ENCODE measurements at regions not wholly inside any gene's neighbourhood (a gene's known extent, or its start where the extent isn't known, plus 50 kb on each side); places are given as distances from the start of the nearest gene placed in this dataset.

DNA sequence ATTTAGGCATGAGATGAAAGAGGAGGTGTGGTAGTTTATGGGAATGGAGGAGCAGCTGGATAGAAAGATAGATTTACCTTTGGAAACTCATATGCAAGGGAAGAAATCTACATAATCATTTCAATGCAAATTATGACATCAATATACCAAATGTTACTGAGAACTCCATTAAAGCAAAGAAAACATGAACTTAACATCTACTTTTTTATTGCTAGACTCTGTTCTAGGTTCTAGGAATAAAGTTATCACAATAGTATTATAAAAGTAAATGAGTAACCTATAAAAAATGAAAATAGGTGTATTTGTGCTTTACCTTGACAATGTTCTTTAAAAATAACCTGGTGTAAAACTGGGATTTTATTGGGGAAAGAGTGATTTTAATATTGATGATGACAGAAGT, 221.6 kb upstream of the SLIT2 start:
- H3K36me3 Mint-ChIP-seq (ENCODE audit: insufficient read depth in 1 of 3, low read depth in 3 of 3) = peaks cover 0 to 7% (median 0%) of the 10 kb centered on the region in 3 experiments; a peak in 2 of 7 replicates
- H2BK12ac ChIP-seq (ENCODE audit: insufficient read length, low read depth, low read length) = no peak overlapping the region
- no peak overlapping the region for H2BK20ac ChIP-seq (ENCODE audit: low read depth, low read length, poor library complexity, severe bottlenecking)

More for the DNA sequence above, 221.6 kb upstream of the SLIT2 start:
- Histone ChIP-seq H4K5ac (ENCODE audit: insufficient read length, low read depth, low read length) (no peak overlapping the region), H3K23me2 (ENCODE audit: insufficient read length, low read depth, low read length, poor library complexity, severe bottlenecking) (no peaks in the 10 kb centered on the region), H3K18ac (ENCODE audit: insufficient read length, low read depth, low read length) (no peak overlapping the region), H3K4me1 (ENCODE audit: insufficient read depth, low read length) (no peaks in the 10 kb centered on the region), H3K14ac (ENCODE audit: insufficient read depth, low read length) (no peak overlapping the region), H3K79me2 (ENCODE audit: insufficient read depth, low read length) (no peaks in the 10 kb centered on the region), H3K4ac (ENCODE audit: low read depth, low read length) (no peak overlapping the region), H2BK15ac (ENCODE audit: low read depth, low read length) (no peak overlapping the region), H3K79me1 (ENCODE audit: insufficient read depth, low read depth, low read length, poor library complexity, severe bottlenecking) (no peaks in the 10 kb centered on the region), H3K4me2 (ENCODE audit: insufficient read depth, insufficient read length, low read length) (no peak overlapping the region), H3K27me3 (ENCODE audit: insufficient read depth, low read length) (no peaks in the 10 kb centered on the region), H2AK5ac (ENCODE audit: insufficient read length, low read length) (no peak overlapping the region), H2AFZ (ENCODE audit: low read length) (no peak overlapping the region), H4K91ac (ENCODE audit: insufficient read length, low read depth, low read length) (no peak overlapping the region), H3K27ac (ENCODE audit: insufficient read length, low read depth, low read length) (no peak overlapping the region), H3T11ph (ENCODE audit: low read length) (no peak overlapping the region), H3K9me3 (ENCODE audit: control insufficient read depth, low read depth, low read length) (no peaks in the 10 kb centered on the region), H4K8ac (replicated peaks; ENCODE audit: insufficient read length, low read depth, low read length) (no peak overlapping the region), H3K9ac (ENCODE audit: extremely low read depth, insufficient read length, low read length) (no peak overlapping the region), H2BK5ac (ENCODE audit: insufficient read length, low read length) (no peak overlapping the region), H4K20me1 (ENCODE audit: control insufficient read depth, insufficient read depth, insufficient read length) (no peaks in the 10 kb centered on the region), H2BK120ac (ENCODE audit: low read depth, low read length, poor library complexity, severe bottlenecking) (no peak overlapping the region), H3K56ac (ENCODE audit: insufficient read length, low read depth, low read length) (no peak overlapping the region), H3K23ac (ENCODE audit: insufficient read length, low read depth, low read length) (no peak overlapping the region)
- H3K4me3 Mint-ChIP-seq = no peak overlapping the region
- H3K27ac Mint-ChIP-seq = no peak overlapping the region
- TF ChIP-seq, protein P1, sequence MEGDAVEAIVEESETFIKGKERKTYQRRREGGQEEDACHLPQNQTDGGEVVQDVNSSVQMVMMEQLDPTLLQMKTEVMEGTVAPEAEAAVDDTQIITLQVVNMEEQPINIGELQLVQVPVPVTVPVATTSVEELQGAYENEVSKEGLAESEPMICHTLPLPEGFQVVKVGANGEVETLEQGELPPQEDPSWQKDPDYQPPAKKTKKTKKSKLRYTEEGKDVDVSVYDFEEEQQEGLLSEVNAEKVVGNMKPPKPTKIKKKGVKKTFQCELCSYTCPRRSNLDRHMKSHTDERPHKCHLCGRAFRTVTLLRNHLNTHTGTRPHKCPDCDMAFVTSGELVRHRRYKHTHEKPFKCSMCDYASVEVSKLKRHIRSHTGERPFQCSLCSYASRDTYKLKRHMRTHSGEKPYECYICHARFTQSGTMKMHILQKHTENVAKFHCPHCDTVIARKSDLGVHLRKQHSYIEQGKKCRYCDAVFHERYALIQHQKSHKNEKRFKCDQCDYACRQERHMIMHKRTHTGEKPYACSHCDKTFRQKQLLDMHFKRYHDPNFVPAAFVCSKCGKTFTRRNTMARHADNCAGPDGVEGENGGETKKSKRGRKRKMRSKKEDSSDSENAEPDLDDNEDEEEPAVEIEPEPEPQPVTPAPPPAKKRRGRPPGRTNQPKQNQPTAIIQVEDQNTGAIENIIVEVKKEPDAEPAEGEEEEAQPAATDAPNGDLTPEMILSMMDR (conservative IDR thresholded peaks at IDR 0.05) = no peak
- peaks cover 5 to 8% of the 10 kb centered on the region in 2 experiments; a peak in 3 of 5 replicates for H3K9me3 Mint-ChIP-seq
- H3K27me3 Mint-ChIP-seq (ENCODE audit: low read depth) = no peaks in the 10 kb centered on the region
- peaks cover 2 to 3% of the 10 kb centered on the region in 2 experiments; a peak in 3 of 4 replicates for H3K4me1 Mint-ChIP-seq
- no peak for DNase-seq
